NOMO-1 treated with dmso at 0.1 percent for 144 hours (cell line): ENCODE measurements at regions not wholly inside any gene's neighbourhood (a gene's known extent, or its start where the extent isn't known, plus 50 kb on each side); places are given as distances from the start of the nearest gene placed in this dataset.

Source experiments
- DNase-seq: peaks from one replicate; lab custom pipeline; 2025; ENCODE audit not compliant: unreplicated experiment; lab: John Stamatoyannopoulos, UW

GRCh38 chr15:81612631-81613030 lies 238.6 kb upstream of the TMC3 start:
- no peak for DNase-seq

DNA sequence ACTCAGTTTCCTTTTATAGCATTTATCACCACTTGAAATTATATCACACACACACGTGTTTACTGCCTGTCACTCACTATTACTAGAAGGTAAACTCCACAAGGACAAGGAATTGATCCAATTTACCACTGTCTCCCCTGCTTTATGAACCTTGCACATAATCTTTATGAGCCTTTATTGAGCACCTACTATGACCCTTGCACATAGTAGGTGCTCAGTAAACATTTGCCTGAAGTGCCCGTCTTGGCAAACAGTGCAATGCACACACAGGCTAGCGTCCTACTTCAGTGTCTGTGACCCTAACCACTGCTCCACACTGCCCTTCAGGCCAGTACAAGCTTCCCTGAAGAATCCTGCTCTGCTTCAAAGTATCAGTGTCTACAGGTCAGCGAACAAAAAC lies 237.7 kb upstream of the TMC3 start:
- no peak for DNase-seq

DNA sequence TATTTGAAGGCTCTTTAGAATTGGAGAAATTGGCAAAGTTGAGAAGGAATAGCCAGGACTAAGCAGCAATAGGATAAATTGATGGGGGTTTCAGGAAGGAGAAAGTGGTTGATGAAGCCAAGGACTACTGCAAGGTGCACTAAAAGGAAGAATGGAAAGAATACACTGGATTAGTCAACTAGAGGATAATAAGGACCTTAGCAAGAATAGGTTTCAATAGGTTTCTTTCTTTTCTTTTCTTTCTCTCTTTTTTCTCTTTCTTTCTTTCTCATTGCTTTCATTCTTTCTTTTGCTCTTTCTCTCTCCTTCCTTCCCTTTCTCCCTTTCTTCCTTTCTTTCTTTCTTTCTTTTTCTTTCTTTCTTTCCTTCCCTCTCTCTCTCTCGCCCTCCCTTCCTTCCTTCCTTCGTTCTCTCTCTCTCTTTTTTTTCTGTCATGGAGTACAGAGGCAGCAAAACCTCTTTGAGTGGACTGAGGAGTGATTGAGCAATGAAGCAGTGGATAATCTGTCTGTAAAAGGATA lies 234.4 kb upstream of the TMC3 start:
- no peak for DNase-seq

DNA sequence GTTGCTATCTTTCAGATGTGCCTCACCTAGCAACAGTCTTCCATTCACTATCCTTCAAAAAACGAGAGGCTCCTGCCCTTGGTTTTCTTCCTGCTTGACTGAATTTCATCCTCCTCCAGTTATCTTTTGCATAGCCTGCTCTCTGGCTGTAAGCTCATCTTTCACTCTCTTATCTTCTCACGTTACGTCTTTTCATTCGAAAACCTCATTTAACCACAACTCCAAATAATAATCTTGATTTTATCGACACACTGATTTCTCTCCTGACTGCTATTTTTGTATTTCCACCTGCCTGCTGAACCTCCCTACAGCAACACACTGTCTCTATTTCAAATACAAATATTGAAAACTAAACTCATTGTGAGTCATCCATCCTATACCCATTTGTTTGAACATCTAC lies 230.7 kb upstream of the TMC3 start:
- no peak for DNase-seq

GRCh38 chr15:81596159-81596865 lies 222.3 kb upstream of the TMC3 start:
- no peak for DNase-seq

GRCh38 chr15:81595752-81596151 lies 221.7 kb upstream of the TMC3 start:
- DNase-seq, result no peak

- DNase-seq, result no peak
Observed at GRCh38 chr15:81589671-81590070, 215.7 kb upstream of the TMC3 start.

- DNase-seq, result no peak
Observed at GRCh38 chr15:81575436-81576123, 201.6 kb upstream of the TMC3 start.

GRCh38 chr15:81573098-81573746 lies 199.2 kb upstream of the TMC3 start:
- DNase-seq, result no peak

- DNase-seq, result no peak
Observed at GRCh38 chr15:81572190-81572589, 198.2 kb upstream of the TMC3 start.

GRCh38 chr15:81569286-81570080 lies 195.5 kb upstream of the TMC3 start:
- no peak for DNase-seq

GRCh38 chr15:81567924-81568323 lies 193.9 kb upstream of the TMC3 start:
- DNase-seq, result no peak

- DNase-seq, result no peak
Observed at GRCh38 chr15:81562986-81563385, 189.0 kb upstream of the TMC3 start.

DNA sequence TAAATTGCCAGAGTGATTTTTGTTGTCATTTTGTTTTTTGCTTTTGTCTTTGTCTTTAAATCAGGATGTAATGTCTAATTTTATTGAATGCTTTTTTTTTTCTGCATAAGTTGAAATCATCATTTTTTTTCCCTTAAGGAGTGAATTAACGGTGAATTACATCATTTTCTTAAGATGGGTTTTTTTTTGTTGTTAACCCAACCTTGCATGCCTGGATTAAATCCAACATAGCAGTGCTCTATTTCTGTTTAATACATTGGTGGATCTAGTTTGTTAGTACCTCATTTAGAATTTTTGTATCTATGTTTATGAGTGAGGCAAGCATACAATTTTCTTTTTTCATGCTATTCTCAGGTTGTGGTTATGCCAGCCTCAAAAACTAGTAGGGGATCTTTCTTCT lies 186.4 kb upstream of the TMC3 start:
- DNase-seq, result no peak

- no peak for DNase-seq
Observed at GRCh38 chr15:81558056-81558455, 184.0 kb upstream of the TMC3 start.

GRCh38 chr15:81555346-81555745 lies 181.3 kb upstream of the TMC3 start:
- DNase-seq, result no peak

DNA sequence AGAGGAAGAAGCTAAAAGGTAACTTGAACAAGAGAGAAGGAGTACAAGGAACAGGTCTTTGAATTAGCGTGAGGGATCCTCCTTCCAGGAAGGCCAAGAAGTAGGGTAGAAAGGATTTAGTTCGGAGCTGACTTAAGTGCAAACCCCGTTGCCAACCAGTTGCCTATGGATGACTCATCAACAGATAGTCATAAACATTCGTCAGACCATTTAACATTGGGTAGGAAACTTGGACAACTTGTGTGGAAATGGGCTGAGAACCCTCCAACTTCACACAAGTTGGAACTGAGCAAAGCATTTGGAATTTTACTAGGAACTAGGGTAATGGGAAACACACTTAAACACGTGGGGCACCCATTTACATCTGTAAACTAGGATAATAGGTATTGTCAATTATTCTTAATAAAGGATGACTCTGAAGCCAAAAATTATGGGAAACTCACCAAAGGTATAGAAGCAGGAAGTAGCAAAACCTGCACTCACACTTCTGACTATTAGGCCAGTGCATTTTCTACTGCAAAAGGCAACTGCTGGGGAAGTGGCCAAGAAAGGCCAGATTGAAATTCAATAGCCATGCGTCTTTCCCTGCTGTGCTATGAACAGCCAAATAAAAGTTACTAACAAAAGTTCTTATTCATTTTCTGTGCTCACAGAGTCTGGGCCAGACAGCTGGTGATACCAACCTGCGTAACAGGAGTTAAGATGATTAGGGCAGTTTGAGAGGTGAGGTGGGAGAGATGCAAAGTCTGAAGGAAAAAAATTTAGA lies 174.5 kb upstream of the TMC3 start:
- DNase-seq, result no peak

DNA sequence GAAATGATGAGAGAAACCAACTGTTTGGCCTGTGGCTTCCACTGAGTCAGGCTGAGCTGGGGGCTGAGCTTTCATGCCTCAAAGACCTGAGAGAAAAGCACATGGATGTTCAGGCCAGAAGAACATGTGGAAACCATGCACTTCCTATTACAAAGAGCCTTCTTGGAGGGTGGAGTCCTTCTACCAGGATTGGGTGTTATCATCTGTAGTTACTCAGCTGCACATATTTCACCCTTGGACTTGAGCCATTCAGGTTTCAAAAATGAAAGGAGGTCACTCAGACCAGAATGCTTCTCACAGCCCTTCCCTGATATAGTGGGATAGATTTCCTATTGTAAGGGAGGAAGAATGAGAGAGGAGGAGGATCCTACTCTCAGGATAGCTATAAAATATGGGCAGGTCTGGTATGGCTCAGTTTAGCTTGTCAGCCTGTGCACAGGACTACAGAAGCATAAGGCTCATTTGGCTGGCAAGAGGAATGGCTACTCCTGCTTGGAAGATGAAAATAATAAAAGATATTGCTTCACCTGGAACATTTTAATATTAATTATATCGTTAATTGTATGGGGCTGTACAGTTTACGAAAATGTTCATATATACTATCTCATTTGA lies 173.6 kb upstream of the TMC3 start:
- no peak for DNase-seq

DNA sequence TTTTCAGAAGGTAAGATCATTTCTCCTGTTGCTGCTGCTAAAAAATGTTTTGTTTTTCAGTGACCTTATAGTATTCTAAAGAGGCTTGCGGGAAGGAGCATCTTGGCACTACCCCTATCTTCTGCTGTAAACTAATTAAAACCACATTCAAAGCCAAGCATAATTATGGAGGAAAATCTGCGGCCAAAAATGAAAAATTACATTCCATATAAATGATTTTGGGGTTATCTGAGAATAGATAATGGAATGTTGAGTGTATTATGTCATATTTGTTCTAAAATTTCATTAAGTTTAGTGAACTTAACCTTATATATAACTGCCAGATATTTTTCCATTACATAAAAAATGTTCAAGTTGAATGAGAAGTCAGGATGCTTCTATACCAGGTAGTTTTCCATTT lies 170.4 kb upstream of the TMC3 start:
- DNase-seq, result no peak

DNA sequence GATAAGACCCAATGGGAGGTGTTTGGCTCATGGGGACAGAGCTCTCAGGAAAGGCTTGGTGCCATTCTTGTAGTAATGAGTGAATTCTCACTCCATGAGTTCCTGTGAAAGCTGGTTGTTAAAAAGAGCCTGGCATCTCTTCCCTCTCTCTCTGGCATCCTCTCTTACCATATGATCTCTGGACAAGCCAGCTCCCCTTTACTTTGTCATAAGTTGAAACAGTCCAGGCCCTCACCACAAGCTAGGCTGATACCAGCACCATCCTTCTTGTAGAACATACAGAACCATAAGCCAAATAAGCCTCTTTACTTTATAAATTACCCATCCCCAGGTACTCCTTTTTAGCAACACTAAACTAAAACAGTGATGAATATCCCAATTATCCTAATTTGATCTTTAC lies 166.9 kb upstream of the TMC3 start:
- no peak for DNase-seq
